ENCODE measurements at regions not wholly inside any gene's neighbourhood (a gene's known extent, or its start where the extent isn't known, plus 50 kb on each side); places are given as distances from the start of the nearest gene placed in this dataset.

- TF ChIP-seq ZBTB33 (IDR thresholded peaks at IDR 0.05; ENCODE audit: borderline replicate concordance, low read depth) = no peak
- TF ChIP-seq CHD2 (IDR thresholded peaks at IDR 0.05; ENCODE audit: low read length, partially characterized antibody) = no peak
- TF ChIP-seq MXI1 (IDR thresholded peaks at IDR 0.05; ENCODE audit: low read depth, low read length) = no peak
- no peak for TF ChIP-seq USF1 (IDR thresholded peaks at IDR 0.05; ENCODE audit: borderline replicate concordance, low read depth)
- no peak for TF ChIP-seq CTCF (IDR thresholded peaks at IDR 0.05)
- TF ChIP-seq RFX5 (IDR thresholded peaks at IDR 0.05; ENCODE audit: low read length) = no peak
Measured at GRCh38 chr1:84743896-84744295, 53.6 kb upstream of the SSX2IP start.
